ENCODE measurements at regions not wholly inside any gene's neighbourhood (a gene's known extent, or its start where the extent isn't known, plus 50 kb on each side); places are given as distances from the start of the nearest gene placed in this dataset.

- TF ChIP-seq CTCF (IDR thresholded peaks at IDR 0.05), result no peak
- no peak for TF ChIP-seq POLR2A (IDR thresholded peaks at IDR 0.05)
Observed at GRCh38 chr13:75049735-75050335, 432.1 kb downstream of the TBC1D4 start.
